ENCODE measurements at regions not wholly inside any gene's neighbourhood (a gene's known extent, or its start where the extent isn't known, plus 50 kb on each side); places are given as distances from the start of the nearest gene placed in this dataset.

- no peak for DNase-seq
These were observed 54.0 kb upstream of the PRSS58 start for GRCh38 chr7:142311876-142312275.

GRCh38 chr7:142308918-142309317, 51.1 kb upstream of the PRSS58 start:
- DNase-seq: no peak

- no peak for DNase-seq
These were observed 50.5 kb upstream of the PRSS58 start for GRCh38 chr7:142308326-142308725.

Data from CD4-positive, alpha-beta T cell treated with Interleukin-4 for 4 hours (primary cell).